Hindlimb muscle (tissue), 1 donor: ENCODE measurements at regions not wholly inside any gene's neighbourhood (a gene's known extent, or its start where the extent isn't known, plus 50 kb on each side); places are given as distances from the start of the nearest gene placed in this dataset.
A peak's percentile ranks its signal among the peaks of the same experiment; 100 is the strongest.

ENCODE experiments used
- DNase-seq: peaks from one replicate; pipeline ENCODE4 v3.0.0-alpha.2; 2013

DNA sequence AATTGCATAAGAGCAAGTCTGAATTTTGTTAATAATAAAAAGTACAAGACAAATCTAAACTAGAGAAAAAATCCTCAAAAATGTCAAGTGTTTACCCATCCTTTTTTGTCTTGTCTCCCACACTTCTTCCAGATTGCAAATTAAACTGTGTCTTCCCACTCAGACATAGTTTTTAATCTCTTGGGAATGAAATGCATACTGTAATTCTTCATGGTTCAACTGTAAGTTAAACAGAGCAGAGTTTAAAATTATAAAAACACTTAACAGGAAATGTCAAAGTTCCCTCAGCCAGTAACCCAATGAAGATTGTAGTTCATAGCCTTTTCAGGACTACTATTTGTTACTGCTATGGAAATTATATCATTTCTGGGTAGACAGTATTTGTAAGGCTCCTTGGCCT, 171.8 kb downstream of the UBE2E3 start:
- DNase-seq = no peak

DNA sequence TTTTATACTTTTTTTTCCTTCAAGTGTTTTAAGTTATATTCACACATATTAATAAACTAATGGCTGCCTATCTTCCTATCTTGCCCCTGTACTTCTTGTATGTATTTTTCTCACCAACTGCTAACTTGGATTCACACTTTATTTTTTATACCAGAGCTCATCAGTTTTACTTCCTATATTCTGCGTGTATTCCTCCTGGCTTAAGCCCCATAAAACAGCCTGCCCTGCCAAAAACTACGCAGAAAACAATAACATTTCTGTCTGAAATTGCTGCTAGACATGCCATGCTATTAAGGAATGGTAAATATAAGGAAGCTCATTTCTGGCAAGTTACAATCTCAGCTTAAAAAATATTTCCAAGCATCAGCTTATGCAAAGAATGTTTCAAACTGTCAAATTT, 172.3 kb downstream of the UBE2E3 start:
- DNase-seq = no peak

DNA sequence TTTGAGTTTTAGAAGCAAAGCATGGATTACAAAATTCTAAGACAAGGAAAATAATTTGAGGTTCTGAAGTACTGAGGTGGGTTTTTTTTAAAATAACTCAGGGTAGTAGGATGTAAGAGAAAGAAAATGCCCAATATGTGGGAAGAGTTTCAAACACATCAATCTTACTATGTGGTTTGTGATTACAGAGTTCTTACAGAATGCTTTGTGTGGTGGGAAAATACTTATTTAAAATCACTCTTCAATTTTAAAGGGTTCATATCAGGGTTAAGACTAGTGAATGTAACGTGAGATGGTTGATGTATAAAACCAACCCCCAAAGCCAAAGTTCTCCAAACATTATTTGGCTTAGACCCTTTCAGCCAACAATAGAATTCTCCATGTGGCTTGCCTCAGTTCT, 173.5 kb downstream of the UBE2E3 start:
- DNase-seq = no peak

DNA sequence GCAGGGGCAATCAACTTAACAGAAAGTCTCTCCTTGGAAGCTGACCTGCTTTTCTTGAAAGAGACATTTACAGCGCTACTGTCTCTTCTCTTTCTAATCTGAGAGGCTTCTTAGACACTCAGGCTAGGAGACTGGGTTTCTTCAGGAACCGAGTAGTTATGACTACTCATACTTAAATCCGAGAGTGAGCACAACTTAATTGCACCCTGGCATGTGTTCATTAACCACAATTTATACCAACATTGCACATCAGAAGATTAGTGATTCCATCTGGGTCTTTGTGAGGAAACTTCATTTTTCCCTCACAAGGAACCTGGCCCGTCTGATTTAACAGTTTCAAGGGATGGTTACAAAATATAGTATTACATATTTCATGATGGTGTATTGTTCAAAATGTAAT, 176.9 kb downstream of the UBE2E3 start:
- no peak for DNase-seq

DNA sequence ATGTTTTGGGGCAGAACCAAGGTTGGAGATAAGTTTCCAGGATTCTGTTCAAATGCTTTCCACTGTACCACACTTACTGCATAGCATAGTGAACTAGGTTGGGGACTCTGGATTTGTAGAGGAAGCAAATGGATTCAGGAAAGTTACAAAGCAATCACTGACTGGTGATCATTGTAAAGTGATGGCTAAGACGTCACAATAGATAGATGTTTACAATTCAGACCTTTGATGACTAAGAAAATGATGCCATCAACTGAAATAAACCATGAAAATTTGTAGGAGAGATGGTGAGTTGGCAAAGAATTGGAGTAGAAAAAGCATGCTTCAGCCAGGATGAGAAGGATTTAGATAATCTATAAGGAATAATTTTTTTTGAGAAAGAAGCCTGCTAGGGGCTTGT, 178.0 kb downstream of the UBE2E3 start:
- DNase-seq = no peak

DNA sequence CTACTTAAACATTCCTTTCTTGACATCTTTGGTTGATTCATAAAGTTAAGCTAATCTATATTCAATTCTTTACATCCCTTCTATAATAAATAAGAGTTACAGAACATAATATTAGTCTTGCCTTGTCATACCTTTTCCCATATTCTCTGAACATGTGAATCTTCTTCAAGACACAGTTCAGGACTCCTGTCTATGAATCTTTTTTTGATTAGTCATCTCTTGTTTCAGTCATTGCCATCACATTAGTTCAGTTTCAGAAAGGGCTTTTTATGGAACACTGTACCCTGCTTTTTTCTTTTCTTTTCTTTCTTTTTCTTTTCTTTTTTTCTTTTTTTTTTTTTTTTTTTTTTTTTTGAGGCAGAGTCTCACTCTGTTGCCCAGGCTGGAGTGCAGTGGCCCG, 181.2 kb downstream of the UBE2E3 start:
- no peak for DNase-seq

DNA sequence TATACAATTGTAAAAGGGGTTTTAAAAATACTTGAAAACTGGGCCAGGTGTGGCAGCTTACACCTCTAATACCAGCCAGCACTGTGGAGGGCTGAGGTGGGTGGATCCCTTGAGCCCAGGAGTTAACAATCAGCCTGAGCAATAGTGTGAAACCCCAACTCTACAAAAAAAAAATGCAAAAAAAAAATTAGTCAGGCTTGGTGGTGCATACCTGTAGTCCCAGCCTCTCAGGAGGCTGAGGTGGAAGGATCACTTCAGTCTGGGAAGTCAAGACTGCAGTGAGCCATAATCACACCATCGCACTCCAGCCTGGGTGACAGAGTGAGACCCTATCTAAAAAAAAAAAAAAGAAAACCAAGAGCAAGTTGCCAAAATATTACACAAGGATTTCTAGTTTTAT, 182.7 kb downstream of the UBE2E3 start:
- DNase-seq = no peak

DNA sequence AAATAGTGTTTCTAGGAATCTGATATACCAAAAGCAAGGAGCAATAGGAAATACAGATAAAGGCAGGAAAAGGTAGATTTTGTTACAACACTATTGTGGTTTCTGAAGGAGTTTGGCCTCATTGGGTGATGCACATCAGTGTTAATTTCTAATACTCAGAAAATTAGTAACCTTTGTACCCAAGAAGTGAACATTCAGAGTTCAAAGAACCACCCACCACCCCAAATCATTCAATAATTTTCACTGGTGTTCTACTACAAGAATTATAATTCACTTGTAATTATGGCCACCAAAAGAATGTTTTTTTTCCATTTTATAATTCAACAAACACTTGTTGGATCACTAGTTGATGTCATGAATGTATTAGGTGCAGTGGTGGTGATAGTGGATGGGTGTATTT, 183.3 kb downstream of the UBE2E3 start:
- no peak for DNase-seq

DNA sequence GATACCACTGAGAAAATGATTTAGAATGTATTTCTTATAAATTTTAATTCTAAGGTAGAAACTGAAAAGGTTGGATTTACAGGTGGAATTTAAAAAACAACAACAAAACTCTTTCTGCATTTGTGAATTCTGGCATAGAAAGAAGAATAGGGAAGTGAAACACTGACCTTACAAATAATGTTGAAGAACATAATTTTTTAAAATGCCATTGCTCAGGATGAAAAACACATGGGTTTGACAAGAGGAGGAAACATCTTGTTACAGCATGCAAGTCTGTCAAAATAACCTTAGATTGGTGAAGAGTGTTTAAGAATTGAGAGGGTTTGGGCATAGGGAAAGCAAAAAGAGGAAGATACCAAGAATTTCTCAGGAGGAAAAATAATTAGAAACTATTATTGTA, 184.3 kb downstream of the UBE2E3 start:
- DNase-seq = no peak

DNA sequence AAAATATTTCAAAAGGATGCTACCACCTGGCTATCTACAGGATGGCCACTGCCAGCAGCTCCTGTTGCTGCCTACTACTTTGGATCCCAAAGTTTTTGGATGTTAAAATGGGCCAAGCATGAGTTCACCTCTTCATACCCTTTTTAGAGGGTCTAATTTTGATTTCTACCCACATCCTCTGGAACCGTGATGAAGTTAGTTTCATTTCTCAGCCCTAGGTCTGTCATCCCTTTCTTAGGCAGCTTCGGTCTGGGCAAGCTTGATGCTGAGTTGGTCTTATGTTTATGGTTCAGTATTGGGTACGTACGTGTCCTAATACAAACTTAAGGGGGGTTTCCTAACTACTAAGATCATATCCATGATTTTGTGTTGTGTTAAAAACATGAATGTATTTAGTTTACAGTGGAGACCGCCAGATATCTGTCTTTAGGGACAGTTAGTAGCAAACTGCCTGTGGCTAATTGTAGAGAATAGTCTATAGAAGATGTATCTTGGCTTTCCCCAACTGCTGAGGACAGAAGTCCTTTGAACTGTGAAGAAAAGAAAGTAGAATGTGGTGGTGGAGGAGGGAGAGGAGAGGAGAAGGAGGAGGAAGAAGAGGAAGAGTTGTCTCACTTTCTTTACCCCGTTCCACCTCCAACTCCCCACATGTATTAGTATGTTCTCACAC, 184.9 kb downstream of the UBE2E3 start:
- no peak for DNase-seq

DNA sequence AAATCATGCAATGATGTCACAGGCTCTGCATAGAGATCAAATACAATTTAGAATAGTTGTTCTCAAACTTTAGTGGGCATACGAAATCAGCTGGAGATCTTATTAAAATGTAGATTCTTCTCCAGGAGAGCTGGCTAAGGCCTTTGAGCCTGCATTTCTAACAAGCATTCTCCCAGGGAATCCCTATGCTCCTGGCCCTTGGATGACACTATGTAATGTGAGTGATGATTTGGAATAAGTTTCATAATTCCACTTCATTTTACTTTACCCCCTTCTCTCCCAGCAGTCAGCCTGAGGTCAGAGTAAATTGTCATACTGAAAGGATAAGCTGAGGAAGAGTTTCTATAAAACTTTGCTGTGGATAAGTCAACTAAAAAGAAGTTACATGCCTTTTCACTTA, 189.1 kb downstream of the UBE2E3 start:
- peak; percentile 59 for DNase-seq

DNA sequence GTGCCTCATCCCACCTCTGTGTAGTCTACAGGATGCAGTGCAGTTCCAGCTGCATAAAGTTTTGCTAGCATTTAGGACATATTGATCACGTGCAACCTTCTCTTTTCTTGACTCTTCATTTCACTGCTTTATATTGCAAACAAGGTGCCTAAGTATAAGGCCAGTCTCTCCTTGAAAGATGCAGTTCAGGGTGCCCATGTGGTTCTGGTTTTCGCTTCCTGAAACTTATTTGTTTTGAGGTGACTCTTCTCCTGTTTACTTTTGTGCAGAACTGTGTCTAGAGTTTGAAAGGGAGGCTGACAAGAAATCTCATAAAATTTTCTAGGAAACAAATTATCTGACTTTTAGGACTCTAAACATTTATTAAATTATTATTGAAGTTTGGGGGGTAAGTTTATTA, 189.9 kb downstream of the UBE2E3 start:
- no peak for DNase-seq

DNA sequence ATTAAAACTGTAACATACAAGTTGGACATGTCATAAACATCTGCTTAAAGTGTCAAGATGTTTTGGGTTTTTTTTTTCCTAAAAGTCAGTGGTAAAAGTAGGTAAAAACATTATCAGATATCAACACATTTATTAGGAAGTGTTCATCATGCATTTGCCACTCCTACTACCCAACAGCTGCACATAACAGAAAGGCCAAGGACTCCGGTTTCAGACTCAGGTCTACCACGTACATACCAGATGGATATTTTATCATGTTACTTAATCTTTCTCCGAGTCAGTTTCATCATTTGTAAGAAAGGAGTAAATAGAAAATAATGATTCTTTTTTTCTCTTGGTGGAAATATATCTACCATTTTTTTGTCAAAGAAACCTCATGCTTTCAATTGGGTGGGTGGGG, 192.3 kb downstream of the UBE2E3 start:
- DNase-seq = no peak

DNA sequence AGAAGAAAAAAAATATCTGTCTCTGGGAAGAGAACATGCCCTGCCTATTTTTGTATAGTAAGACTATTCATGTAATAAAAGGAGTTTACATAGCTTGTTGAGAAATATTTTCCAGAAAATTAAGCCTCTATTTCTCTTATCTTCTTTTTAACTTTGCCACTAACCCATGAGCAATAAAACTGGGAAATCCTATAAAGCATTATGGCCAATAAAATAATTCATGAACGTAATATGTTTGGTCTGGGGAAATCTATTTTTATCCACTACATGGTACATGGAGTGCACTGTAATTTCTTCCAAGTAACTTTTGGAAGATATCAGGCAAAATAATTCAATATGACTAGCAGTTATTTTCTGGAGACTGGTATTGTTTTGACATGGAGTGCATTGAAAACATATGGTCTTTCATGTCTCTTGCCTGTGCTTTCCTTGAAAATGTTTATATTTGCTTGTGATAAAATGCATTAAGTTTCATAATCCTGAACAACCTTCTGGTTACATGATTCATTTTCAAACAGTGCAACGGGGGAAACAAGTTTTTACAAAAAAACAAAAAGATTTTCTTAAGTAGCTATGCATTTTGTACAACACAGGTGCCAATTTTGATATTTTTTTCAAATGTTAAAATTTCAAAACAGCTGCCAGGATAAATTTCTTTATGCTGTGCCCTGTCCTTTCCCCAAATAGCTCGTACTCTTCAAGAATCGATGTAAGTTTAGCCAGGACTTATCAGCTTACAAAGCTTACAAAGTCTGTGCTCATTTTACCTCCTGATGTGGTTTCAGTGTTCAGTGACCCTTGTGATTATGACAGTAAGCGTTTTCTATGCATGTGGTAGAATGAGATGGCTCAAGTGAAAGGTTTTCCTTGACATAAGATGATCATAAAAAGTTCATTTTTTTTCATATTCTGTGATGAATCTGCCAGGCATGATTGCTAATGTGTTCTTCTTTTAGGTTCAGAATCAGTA, 194.5 kb downstream of the UBE2E3 start:
- DNase-seq = peak; percentile 19

DNA sequence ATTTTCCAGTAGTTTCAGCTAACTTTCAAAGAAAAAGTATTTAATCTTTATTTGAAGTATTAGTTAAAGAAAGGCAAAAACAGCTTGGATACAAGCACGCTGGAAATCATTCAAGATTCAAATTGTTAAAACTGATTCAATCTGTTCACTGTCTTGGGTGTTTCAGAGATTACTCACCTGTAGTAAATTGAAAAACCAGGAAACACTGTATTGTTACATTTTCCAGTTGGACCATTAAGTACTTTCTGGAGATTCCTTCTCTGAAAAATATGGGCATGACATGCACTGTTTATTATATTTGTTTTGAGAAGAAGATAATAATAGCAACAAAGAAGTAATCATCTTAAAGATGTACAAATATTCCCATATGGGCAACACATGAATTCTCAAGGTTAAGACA, 196.1 kb downstream of the UBE2E3 start:
- no peak for DNase-seq

DNA sequence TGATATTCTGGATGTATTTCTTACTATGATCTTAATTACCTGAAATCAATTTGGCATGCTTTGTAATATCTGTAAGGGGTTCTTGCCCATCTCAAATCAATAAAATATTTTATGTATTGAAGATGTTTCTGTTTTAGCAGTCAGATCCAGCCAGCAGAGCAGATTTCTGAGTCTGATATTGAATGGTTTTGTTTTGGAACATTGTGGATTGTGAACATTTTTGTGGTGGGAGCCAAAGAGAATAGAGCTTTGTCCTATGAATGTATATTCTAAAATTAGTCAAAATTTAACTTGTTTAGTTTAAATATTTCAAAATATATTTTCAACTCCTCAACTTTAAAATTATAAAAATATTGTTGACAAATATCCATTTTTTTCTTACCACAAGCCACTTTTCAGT, 197.0 kb downstream of the UBE2E3 start:
- DNase-seq = no peak

DNA sequence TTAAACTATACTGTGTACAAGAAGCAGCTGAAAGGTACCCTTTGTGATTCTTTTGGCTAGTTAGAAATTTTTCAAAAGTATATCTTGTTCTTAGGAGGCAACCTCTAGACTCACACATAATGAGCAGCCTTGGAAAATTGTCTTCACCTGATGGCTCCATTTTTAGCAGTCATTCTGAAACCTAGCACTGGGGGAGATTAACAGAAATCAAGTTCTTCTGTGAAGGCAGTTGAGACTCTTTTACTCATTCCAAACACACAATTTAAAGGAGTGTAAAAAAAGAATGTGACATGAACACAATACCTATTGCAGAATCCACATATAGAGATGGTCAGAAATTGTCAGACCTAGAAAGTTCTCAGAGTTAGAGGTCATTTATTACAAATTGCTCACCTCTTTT, 197.7 kb downstream of the UBE2E3 start:
- DNase-seq = no peak

DNA sequence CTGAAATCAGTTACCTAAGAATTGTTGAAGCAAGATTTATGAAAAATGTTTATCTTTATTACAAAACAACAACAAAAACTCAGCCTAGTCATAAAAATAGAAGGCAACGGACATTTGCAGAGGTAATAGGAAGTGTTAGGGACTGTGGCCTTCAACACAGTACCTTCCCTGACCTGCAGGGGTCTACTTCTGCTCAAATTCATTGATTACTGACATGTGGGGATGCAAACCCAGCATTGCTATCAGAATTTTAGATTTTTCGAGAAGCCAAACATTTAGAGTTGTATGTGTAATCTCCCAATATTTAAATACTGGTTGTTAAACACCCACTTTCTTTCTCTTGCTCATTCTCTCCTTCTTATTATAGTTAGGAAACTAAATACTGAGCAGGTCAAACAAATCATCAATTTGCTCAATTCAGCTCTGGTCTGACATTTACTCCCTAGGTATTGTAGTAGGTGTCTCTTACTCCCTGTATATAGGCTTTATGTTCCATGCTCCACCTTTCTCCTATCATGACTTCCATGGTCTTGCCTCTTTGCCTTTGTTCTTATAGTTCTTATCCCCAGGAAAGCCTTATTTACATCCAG, 198.5 kb downstream of the UBE2E3 start:
- DNase-seq = no peak

DNA sequence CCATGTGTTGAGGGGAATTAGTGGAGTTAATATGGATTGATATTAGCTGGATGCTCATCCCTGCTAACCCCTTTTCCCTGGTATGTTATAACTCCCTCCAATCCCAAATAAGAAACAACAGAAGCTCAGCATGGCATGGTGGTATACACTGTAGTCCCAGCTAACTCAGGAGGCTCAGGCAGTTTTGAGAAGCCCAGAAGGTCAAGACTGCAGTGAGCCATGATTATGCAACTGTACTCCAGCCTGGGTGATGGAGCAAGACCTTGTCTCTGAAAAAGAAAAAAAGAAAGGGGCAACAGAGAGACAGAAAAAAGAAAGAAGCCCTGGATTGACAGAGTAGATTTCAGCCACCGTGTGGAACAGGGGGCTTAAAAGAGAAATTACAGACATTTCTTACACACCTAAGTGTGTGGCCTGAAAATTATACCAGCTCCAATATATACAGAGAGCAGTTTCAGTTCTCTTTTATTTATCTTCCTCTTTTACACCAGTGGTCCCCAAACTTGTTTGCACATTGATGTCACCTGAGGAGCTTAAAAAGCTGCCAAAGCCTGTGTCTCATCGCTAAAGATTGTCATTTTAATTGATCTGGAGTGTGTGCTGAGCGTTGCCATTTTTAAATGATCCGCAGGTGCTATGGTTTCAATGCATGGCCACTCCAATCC, 203.6 kb downstream of the UBE2E3 start:
- DNase-seq = no peak

DNA sequence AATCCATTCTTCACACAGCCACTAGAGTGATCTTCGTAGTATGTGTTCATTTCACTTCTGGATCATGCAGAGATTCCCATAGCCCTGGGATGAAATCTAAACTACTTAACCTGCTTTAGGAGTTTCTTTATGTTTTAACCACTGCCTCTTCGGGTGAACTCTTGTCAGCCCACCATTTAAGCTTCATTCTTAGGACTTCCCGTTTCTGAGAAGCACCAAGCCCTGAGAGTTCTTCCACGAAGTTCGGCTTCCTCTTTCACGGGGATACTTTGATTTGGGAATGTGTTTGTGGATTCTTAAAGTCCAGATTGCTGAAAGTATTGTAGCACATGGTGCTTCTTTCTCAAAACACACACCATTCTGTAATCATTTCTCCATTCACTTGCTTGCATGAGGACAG, 205.0 kb downstream of the UBE2E3 start:
- DNase-seq = no peak

DNA sequence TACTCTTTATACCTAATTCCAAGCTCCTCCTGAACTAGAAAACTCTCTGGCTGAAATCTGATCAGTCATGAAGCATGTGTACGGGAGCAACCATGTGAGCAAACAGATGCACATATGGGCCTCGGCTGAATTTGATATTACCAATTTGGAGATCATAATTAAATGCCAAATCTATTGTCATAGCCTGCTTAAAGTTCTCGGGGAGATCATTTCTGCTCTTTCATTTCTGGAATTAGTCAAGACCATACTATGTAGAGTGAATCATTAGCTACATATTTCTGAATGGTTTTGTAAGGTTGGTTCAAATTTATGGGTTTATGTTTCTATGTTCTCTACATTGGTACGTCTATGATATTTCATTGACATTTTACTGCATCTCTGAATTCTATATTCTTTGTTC, 205.5 kb downstream of the UBE2E3 start:
- no peak for DNase-seq

DNA sequence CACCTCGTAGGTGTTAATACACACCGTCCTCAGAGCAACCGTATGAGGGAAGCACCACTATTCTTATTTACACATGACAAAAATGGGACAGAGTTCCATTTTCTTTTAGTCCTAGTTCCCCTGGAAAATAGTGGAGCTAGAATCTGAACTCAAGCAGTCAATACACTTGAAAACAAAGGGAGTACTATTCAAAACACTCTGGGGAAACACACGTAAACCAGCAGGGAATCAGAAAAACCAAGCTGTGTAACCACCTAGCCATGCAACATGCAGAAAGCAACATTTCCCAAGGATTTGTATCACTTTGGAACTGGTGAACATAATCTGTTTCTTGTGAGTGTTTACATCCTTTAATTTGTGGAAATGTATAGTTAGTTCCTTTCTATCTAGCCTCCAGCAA, 208.2 kb downstream of the UBE2E3 start:
- no peak for DNase-seq

DNA sequence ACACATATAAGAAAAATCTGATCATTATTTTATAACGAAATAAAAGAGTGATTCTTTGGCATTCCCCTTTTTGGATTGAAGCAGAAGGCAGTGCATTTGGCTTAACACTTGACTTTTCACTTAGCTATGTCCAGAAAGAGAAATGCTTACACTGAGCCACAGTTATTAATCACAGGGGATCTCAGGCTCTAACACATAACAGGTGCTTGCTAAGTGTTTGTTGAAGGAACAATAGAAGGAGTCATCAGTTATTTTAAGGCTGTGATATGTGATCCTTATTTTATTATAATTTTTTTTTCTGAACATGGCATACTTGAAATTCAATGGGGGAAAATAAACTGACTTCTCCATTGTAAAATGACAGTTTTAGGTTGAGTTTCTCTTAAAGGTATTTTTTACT, 209.5 kb downstream of the UBE2E3 start:
- DNase-seq = no peak
